ENCODE measurements at regions not wholly inside any gene's neighbourhood (a gene's known extent, or its start where the extent isn't known, plus 50 kb on each side); places are given as distances from the start of the nearest gene placed in this dataset.
"Not testable (repeated sequence)": the region's sequence is repeated elsewhere in the genome, so short reads cannot be mapped to it uniquely, and the experiment has no call there.

DNA sequence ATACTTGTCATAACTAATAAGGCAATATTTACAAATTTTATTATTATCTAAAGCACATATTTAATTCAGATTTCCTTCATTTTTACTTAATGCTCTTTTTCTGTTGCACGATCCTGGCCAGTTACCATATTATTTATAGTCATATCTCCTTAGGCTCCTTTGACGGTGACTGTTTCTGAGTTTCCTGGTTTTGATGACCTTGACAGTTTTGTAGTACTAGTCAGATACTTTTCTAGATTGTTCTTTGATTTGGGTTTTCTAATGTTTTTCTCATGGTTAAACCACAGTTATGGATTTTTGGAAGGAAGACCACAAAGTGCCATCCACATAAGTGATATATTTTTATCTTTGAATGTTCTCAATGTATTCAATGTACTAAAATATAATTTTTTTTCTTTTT, 171.0 kb upstream of the NANOGP8 start:
- no peak overlapping the region for H3K27ac ChIP-seq
- TF ChIP-seq, protein P1, sequence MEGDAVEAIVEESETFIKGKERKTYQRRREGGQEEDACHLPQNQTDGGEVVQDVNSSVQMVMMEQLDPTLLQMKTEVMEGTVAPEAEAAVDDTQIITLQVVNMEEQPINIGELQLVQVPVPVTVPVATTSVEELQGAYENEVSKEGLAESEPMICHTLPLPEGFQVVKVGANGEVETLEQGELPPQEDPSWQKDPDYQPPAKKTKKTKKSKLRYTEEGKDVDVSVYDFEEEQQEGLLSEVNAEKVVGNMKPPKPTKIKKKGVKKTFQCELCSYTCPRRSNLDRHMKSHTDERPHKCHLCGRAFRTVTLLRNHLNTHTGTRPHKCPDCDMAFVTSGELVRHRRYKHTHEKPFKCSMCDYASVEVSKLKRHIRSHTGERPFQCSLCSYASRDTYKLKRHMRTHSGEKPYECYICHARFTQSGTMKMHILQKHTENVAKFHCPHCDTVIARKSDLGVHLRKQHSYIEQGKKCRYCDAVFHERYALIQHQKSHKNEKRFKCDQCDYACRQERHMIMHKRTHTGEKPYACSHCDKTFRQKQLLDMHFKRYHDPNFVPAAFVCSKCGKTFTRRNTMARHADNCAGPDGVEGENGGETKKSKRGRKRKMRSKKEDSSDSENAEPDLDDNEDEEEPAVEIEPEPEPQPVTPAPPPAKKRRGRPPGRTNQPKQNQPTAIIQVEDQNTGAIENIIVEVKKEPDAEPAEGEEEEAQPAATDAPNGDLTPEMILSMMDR (conservative IDR thresholded peaks at IDR 0.05): no peak
- TF ChIP-seq ZFX (IDR thresholded peaks at IDR 0.05): no peak

DNA sequence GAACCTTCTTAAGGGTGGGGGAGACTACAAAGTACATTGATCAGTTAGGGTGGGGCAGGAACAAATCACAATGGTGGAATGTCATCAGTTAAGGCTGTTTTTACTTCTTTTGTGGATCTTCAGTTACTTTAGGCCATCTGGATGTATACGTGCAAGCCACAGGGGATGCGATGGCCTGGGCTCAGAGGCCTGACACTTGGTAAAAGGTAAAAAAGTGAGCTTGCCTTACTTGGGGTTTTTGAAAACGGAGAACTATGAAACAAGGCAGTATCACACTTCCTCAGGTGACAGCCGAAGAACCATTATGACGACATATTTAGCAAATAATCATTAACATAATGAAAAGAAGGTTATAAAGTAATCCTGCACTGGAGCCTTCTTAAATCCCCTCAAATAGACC, 169.8 kb upstream of the NANOGP8 start:
- H3K27ac ChIP-seq: not testable (repeated sequence)

DNA sequence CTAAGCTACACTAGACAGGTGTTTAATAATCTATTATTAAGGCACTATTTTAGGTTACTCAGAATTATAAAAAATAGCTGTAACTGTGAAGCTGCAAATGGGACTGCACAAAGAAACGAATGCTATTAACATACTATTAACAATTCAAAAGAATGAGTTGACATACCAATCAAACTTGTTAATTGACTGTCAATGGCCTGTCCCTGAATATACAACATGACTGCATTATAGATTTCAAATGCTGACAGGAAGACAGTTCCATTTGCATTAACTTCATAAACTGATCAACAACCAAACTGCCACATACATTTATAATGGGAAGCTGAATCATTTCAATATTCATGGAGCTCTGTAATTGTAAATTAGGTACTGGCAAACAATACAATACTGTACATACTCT, 169.0 kb upstream of the NANOGP8 start:
- no peak overlapping the region for H3K27ac ChIP-seq
- TF ChIP-seq, protein P1 (conservative IDR thresholded peaks at IDR 0.05): no peak

DNA sequence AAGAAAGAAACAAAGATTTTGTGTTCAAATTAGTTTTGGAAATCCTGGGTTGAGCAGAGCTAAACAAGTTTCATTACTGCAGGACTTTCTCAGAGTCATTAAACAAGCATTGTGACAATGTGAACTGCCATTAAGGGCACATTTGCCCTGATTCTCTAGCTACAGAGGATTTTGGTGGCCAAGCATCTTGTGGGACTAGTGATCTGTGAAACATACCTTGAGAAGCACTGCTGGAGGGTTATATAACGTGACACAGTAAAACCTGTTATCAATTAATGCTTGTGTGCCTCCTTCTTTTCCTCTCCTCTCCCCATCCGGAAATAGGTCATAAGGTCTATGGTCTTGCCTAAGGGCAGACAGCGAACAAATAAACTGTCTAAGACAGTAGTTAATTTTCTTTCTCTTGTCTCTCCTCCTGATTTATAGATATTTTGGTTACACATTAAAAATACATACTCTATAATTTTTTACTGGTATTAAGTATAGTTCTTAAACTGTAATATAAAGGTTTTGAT, 167.3 kb upstream of the NANOGP8 start:
- no peak overlapping the region for H3K27ac ChIP-seq
- TF ChIP-seq, protein P1 (conservative IDR thresholded peaks at IDR 0.05): no peak
- no peak for TF ChIP-seq ZFX (IDR thresholded peaks at IDR 0.05)

DNA sequence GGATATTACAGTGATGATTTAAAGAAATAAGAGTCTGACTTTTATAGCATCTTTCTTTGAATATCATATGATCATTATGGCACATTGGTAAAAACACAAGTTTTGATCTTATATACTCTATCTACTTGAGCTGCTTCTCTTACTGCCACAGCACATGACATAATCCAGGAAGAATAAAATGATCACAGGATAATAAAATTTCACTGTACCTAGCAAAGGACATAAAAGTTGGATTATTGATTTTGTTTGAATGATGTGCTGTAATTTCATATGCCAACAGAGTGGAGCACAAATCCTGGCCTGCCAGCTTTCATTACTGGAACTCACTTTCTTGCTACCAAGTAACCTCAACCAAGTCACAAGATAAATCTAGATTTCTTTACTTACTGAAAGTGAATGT, 162.1 kb upstream of the NANOGP8 start:
- no peak overlapping the region for H3K27ac ChIP-seq
- TF ChIP-seq, protein P1 (conservative IDR thresholded peaks at IDR 0.05): no peak
- TF ChIP-seq ZFX (IDR thresholded peaks at IDR 0.05): no peak

DNA sequence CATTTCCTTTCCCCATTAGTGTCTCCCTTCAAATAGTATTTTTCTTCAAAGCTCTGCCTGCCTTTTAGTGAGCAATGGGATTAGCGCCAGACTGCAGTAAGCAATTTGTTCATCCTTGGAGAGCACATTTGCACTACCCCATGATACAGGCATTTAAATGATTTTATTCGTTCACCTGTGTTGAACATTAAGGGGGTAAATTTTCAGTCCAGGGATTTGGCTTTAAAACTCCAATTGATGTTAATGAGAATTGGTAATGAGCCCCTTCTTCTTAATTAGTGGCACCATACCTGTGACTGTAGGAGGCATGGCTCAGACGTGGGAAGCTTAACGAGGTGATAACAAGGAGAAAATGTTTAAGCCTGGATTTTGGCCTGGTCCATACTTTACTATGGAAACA, 161.4 kb upstream of the NANOGP8 start:
- TF ChIP-seq ZFX (IDR thresholded peaks at IDR 0.05): no peak
- TF ChIP-seq, protein P1 (conservative IDR thresholded peaks at IDR 0.05): no peak
- no peak overlapping the region for H3K27ac ChIP-seq

DNA sequence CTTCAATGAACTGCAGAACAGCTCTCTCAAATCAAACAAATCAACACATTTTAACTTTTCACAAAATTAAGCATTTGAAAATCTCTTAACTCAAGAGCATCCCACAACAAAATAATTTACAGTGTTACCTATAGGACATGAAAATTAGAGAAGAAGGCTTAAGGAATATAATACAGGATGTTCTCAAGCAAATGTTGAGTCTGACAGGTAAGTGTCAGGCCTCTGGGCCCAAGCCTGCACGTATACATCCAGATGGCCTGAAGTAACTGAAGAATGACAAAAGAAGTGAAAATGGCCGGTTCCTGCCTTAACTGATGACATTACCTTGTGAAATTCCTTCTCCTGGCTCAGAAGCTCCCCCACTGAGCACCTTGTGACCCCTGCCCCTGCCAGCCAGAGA, 160.6 kb upstream of the NANOGP8 start:
- H3K27ac ChIP-seq: not testable (repeated sequence)

DNA sequence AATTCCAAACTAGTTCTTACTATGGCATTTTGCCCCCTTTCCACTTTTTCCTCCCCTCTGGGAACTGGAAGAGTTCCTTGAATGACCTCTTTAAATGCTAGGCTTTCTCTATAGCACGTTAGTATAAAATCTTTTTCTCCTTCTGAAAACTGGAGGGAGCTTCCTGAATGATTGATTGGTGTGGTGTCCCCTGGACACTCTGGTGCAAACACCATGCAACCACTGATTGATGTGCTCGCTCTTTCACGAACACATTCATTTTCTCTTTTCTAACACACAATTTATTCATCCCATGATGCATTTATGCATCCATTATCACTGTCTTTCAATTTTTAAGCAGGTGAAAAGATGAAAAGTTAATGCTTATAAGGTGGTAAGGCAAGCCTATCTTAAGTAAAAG, 159.1 kb upstream of the NANOGP8 start:
- TF ChIP-seq, protein P1 (conservative IDR thresholded peaks at IDR 0.05): no peak
- no peak for TF ChIP-seq ZFX (IDR thresholded peaks at IDR 0.05)
- no peak overlapping the region for H3K27ac ChIP-seq

DNA sequence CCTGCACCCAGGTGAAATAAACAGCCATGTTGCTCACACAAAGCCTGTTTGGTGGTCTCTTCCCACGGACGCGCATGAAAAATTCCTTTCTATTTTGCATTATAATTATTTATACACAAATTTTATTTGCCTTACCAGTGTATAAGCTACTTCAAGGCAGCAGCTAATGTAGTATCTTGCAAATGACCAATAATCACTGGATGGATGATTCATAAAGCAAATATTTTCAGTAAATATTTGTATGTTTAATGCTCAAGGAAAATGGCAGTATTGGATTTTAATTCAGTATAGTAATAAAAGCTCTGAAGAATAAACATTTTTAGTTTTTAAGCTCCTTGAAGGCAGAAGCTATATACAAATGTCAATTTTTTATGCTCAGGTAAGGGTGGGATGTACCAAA, 158.7 kb upstream of the NANOGP8 start:
- H3K27ac ChIP-seq: no peak overlapping the region
- TF ChIP-seq, protein P1 (conservative IDR thresholded peaks at IDR 0.05): no peak
- TF ChIP-seq ZFX (IDR thresholded peaks at IDR 0.05): no peak

DNA sequence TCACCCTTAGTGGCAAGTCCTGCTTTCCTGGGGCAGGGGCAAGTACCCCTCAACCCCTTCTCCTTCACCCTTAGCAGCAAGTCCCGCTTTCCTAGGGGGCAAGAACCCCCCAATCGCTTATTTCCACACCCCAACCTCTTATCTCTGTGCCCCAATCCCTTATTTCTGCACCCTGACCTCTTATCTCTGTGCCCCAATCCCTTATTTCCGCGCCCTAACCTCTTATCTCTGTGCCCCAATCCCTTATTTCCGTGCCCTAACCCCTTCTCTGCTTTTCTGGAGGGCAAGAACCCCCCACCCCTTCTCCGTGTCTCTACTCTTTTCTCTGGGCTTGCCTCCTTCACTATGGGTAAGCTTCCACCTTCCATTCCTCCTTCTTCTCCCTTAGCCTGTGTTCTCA, 154.6 kb upstream of the NANOGP8 start:
- not testable (repeated sequence) for H3K27ac ChIP-seq

DNA sequence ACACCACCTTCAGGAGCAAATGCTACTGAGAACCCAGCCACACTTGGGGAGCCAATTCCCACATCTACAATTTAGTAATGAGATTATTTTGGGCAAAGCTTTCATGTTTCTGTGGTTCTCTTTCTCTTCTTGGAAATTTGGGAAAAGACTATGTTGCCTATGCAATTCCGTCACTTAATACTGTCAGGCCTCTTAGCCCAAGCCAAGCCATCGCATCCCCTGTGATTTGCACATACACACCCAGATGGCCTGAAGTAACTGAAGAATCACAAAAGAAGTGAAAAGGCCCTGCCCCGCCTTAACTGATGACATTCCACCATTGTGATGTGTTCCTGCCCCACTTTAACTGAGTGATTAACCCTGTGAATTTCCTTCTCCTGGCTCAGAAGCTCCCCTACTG, 153.4 kb upstream of the NANOGP8 start:
- not testable (repeated sequence) for H3K27ac ChIP-seq
